HG02840 (cell line): ENCODE measurements at regions not wholly inside any gene's neighbourhood (a gene's known extent, or its start where the extent isn't known, plus 50 kb on each side); places are given as distances from the start of the nearest gene placed in this dataset.

Source experiments
- ATAC-seq: cut with Tn5 transposase; IDR thresholded peaks from one replicate; pipeline ENCODE4 v1.9.1; 2021; ENCODE audit warnings: mild to moderate bottlenecking, moderate library complexity, moderate number of reproducible peaks; ENCODE audit not compliant: unreplicated experiment, low FRiP score

- no peak for ATAC-seq
These were observed 79.0 kb upstream of the CELF2 start for GRCh38 chr10:10938676-10939075.

- no peak for ATAC-seq
These were observed 76.4 kb upstream of the CELF2 start for GRCh38 chr10:10941127-10941730.

- ATAC-seq, result no peak
These were observed 75.2 kb upstream of the CELF2 start for GRCh38 chr10:10942441-10942840.

- no peak for ATAC-seq
These were observed 71.6 kb upstream of the CELF2 start for GRCh38 chr10:10946081-10946480.

- ATAC-seq, result no peak
These were observed 70.9 kb upstream of the CELF2 start for GRCh38 chr10:10946801-10947200.

- no peak for ATAC-seq
These were observed 66.0 kb upstream of the CELF2 start for GRCh38 chr10:10951675-10952074.

GRCh38 chr10:10952800-10953199 lies 64.9 kb upstream of the CELF2 start:
- ATAC-seq, result no peak

- ATAC-seq, result no peak
These were observed 60.8 kb upstream of the CELF2 start for GRCh38 chr10:10956681-10957542.

- ATAC-seq, result no peak
These were observed 59.6 kb upstream of the CELF2 start for GRCh38 chr10:10958041-10958440.

- no peak for ATAC-seq
These were observed 58.0 kb upstream of the CELF2 start for GRCh38 chr10:10959666-10960065.

- ATAC-seq, result no peak
These were observed 57.1 kb upstream of the CELF2 start for GRCh38 chr10:10960534-10960933.

- no peak for ATAC-seq
These were observed 56.6 kb upstream of the CELF2 start for GRCh38 chr10:10961072-10961471.

GRCh38 chr10:10967029-10967428 lies 50.6 kb upstream of the CELF2 start:
- ATAC-seq, result no peak

GRCh38 chr10:10967581-10968256 lies 50.0 kb upstream of the CELF2 start:
- no peak for ATAC-seq
